NCI-H2029 (cell line): ENCODE measurements at regions not wholly inside any gene's neighbourhood (a gene's known extent, or its start where the extent isn't known, plus 50 kb on each side); places are given as distances from the start of the nearest gene placed in this dataset.
A peak's percentile ranks its signal among the peaks of the same experiment; 100 is the strongest.

Experiments used
- DNase-seq: peaks from one replicate; lab custom pipeline; 2025; lab: John Stamatoyannopoulos, UW

DNA sequence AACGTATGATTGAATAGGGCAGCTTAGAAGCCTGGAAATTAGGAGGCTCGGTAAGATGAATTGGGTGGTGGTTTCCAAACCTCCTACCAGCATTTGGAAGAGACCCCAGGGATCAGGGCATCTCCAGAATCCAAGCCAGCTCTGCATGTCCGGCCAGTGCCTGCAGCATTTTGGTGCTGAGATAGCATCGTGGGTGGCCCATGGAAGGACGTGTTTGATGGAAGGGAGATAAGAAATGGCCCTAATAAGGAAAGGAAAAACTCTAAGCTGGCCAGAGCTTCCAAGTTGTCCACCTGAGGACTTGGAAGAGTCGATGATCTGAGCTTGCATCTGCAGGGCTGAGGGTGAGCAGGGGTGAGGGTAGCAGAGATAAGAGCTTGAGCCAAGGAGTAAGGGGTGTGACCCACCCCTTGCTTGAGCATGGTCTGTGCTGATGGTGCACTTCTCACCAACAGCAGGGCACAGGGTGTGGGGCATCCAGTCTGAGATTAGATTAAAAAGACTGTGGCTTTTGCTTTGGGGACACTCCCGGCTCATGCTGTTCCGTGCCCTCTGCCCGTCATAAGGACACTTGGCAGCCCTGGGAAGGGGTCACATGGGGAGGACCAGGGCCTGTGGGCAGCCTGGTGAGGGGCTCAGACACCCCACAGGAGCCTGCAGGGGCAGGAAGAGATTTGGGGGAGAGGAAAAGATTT, 213.2 kb downstream of the ERMARD start:
- DNase-seq = no peak

GRCh38 chr6:169963581-169964297, 212.3 kb downstream of the ERMARD start:
- DNase-seq = no peak

DNA sequence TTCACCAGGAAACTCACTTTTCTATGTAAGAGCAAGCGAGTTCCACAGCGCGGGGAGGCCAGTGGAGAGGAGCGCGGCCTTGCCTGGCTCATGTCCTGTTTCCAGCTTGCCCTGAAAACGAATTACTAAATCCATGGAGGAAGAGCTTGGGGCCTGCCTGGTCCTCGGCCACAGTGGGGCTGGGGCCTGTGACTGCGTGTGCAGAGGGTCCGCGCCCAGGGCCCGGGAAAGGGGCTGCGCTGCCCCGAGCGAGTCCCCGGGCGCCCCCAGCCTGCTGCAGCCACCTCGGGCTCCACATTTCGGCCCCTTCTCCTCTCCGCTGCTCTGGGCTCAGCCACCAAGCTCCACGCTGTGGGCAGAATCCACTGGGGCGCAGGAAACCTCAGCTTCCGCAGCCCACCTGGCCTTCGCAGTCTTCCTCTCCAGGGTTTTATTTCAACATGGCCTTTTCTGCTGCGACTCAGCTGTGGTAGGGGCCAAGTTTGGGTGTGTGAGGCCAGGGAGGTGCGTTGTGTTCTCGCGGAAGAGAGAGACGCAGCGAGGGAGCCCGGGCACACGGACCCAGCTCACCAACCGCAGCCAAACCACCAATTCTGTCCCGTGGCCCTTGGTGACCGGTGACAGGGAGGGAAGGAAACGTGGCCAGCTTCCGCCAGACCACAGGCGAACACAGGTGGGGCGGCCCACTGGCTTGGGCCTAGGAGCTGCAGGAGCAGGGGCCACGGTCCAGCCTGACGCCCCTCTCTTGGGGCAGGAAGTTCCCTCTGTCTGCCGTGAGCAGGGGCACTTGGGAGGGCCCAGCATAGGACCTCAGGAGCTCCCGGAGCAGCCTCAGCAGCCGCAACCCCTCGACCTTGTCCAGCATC, 211.4 kb downstream of the ERMARD start:
- DNase-seq = no peak

DNA sequence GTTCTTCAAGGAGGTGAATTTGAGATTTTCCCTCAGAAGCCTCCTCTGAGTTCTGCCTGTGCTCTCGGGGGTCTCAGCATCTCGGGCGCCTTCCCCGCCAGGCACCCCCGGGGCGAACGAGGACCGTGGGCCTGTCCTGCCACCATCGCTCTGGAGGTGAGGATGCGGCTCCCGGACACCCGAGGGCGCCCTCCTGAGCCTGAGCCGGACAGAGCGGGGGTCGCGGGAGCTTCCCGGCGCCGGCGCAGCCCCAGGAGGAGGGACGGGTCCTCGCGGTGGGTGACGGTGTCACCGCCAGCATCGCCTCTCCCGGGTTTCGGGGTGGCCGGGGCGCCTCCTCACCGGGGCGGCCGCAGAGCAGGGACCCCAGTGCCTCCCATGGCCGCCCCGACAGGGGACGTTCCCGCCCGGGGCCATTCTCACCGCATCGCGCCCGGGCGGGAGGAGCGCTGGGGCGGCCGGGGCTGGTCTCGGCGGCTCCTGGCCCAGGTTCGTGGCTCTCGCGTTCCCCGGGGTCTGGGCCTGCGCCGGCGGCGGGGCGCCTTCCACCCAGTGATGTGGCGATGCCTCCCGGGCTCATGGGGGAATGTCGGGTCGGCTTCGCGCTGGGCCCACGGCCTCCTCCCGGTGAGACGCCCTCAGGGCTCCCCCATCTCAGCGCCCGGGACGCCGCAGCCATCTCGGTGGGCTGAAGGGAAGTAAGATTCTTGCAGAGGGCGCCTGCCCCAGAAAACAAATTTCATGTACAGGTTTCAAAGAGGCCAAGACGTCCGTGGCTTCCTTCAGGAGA, 210.5 kb downstream of the ERMARD start:
- DNase-seq = no peak

DNA sequence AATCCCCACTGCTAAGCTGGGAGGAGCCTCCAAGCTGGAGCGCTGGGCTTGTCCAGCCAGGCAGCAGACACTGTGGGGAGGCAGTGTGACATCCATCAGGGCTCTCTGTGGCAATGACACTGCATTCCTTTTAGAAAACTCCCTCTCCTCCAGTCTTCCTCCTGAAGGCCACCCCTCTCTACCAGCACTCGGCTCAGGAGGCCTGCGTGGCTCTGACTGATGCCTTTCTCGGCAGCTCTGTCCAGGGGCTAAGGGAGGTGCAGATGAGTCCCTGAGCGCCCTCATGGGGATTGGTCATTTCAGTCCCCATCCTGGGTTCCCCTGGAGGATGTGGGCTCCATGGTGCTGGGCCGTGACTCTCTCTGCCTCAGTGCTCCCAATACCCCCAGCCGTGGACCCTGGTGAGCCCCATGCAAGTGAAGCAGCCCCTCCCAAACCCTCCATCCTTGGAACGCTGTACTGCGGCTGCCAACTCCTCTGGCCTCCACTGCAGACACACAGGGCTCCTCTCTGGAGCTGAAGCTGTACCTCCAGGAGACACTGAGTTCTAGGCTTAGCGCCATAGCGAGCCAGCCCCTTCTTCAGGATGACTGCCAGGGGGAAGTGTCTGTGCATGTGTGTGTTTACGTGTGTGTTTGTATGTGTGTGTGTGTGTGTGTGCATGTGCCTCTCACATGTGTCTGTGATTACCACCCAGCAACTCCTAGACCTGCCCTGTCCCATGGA, 209.6 kb downstream of the ERMARD start:
- DNase-seq = no peak

DNA sequence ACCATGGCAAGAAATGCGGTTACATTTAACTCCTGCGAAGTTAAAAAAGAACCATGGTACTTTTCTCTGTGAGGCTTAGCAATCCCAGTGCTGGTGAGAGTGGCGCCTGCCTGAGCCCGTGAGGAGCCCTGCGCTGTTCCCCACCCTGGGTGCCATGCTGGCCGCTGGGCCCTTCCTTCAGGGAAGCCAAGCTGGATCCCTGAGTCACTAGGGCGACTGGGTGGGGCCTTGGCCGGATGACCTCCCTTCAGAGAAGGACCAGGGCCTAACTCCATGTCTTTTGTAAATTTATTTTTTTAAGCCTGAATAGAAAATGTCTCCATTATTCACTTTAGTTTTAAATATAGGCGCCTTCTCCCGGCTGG, 209.1 kb downstream of the ERMARD start:
- DNase-seq = no peak

DNA sequence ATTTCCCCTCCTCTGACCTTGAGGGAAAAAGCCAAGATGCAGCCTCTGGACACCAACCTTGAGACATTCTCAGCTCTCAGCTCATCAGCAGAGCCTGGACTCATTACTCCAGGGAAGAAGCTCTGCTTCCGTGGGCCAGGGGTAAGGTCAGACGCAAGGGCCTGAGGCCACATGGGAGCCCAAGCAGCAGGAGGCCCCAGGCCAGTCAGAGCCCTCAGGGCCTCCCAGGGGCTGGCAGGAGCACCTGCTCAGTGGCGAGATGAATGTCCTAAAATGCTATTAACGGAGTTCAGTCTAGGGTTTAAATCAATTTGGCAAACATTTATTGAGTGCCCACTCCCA, 208.6 kb downstream of the ERMARD start:
- no peak for DNase-seq

GRCh38 chr6:169959136-169960002, 207.9 kb downstream of the ERMARD start:
- DNase-seq = peak; percentile 88

DNA sequence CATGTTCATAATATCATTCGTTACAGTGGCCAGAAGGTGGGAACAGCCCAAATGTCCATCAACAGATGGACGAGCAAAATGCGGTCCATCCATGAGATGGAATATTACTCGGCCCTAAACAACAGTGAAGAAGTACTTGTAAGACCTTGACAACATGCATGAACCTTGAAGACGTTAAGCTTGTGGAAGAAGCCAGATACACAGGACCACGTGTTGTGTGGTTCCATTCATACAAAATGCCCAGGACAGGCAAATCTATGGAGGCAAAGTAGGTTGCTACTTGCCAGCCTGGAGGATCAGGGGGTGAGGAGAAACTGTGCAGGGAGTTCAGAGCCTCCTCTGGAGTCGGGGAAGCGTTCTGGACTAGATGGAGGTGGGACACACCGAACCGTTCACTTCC, 207.1 kb downstream of the ERMARD start:
- no peak for DNase-seq

DNA sequence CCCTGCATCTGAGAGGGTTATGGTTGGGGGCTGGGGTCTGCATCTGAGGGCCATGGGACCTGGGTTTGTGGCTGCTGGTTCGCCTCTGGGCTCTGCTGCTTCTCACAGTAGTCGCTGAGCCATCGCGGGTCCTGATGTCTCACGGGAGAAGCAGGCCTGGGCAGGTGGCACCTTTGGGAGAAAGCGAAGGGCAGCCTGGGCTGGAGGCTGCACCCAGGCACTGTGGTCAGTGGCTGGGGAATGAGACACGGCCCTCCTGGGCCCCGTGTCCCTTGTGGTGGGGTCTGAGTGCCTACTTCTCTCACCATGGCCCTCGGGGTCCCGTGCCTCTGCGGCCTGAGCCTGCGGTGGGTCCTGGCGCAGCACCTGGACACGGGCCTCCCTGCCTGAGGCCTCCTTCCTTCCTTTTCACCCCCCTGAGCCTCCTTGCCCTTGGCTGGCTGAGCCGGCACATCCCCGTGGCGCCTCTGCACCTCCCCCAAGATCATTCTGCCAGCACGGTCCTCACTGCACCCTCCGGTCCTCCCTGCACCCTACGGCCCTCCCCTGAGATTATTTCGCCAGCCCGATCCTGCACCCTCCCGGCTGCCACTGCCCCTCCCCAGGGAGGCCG, 206.0 kb downstream of the ERMARD start:
- DNase-seq = no peak

DNA sequence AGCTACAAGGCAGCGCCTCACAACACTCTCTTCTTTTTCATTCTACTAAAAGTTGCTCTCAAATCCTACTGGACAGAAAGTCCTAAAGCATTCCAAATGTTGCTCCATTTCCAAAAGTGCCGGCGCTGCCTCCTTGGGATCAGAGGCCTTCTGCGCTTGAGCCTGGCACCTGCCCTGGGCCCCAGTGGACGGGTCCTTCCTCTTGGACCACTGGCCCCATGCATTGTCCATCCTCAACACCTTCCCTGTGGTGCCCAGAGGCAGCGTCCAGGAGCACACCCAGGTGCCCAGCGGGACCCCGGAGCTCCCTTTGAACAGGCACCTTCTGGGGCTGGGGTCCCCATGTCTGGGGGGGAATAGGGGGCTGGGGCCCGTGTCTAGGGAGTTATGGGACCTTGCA, 205.2 kb downstream of the ERMARD start:
- no peak for DNase-seq

DNA sequence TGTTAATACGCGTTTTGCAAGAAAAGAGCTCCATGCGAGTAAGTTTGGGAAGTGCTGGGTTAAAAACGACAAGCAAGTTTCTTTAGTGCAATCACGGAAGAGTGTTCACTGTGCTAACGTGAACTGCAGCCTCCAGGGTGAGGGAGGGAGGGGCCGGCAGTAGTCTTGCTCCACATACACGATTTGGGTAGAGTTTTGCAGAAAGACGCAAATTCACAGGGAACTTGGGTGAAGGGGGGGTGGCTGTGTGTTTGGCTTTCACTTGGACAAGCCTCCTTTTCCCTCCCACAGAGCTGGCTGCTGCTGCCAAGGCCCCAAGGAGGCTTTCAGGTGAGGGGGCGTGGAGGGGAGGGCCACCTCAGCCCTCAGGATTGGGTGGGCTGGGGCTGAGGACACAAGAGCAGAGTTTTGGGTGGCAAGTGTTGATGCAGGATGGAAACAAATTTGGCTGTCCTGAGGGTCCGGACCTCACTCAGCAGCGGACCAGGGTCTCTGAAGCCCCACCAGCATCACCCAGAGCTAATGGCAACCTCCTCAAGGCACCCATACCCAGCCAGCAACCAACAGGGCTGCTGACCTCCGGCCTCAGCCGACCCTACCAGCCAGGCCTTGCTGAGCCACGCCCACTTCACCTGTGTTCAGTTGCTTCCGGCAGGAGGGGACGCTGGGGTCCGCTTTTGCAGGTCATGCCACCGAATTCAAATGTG, 204.5 kb downstream of the ERMARD start:
- DNase-seq = no peak

DNA sequence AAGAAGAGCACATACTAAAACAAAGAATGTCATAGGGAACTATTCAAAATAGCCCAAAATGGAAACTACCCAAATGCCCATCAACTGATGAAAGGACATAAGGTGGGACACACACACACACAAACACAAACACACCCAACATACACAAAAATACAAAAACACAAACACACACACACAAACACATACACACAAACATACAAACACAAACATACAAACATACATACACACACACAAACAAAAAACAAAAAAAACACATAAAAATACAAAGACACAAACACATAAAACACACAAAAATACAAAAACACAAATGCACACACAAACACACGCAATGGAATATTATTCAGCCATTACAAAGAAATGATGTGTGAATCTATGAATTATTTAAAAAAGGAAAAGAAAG, 203.6 kb downstream of the ERMARD start:
- no peak for DNase-seq

DNA sequence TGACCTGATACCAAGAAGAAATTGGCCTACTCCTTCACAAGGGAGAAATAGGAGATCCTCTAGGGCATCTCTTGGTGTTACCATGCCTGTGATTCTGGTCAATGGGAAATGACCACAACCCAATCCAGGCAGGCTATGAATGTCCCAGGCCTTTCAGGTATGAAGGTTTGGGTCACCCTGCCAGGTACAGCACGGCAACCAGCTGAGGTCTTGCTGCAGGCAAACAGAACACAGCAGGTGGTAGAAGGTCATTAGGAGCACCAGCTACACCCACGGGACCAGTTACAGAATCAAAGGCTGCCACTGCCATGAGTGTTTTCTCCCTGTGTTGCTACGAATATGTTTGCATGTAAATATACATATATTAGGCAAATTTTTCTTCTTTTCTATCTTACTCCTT, 202.3 kb downstream of the ERMARD start:
- no peak for DNase-seq

GRCh38 chr6:169950558-169950957, 199.1 kb downstream of the ERMARD start:
- DNase-seq = no peak

DNA sequence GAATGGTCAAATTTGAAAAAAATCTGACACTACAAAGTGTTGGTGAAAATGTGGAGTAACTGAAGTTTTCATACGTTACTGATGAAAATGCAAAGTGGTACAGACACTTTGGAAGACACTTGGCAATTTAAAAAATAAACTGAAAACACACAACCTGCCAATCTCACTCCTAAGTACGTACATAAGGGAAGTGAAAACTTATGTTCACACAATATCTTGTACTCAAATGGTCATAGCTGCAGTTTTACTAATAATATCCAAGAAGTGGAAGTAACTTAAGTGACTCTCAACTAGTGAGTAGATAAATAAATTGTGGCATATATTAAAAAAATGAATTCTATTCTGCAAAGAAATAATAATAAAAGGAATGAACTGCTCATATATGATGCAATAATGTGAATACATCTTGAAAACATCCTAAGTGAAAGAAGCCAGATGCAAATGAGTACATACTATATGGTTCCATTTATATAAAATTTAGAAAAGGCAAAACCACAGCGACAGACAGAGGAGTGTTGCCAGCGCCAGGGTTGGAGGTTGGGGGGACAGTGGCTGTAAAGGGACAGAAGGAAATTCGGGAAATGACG, 198.2 kb downstream of the ERMARD start:
- DNase-seq = no peak

- no peak for DNase-seq
Measured at GRCh38 chr6:169946971-169947370, 195.5 kb downstream of the ERMARD start.

- no peak for DNase-seq
Measured at GRCh38 chr6:169945117-169945516, 193.7 kb downstream of the ERMARD start.

GRCh38 chr6:169944415-169944814, 193.0 kb downstream of the ERMARD start:
- DNase-seq = no peak
